ENCODE measurements at regions not wholly inside any gene's neighbourhood (a gene's known extent, or its start where the extent isn't known, plus 50 kb on each side); places are given as distances from the start of the nearest gene placed in this dataset.
"Not testable (repeated sequence)": the region's sequence is repeated elsewhere in the genome, so short reads cannot be mapped to it uniquely, and the experiment has no call there.

DNA sequence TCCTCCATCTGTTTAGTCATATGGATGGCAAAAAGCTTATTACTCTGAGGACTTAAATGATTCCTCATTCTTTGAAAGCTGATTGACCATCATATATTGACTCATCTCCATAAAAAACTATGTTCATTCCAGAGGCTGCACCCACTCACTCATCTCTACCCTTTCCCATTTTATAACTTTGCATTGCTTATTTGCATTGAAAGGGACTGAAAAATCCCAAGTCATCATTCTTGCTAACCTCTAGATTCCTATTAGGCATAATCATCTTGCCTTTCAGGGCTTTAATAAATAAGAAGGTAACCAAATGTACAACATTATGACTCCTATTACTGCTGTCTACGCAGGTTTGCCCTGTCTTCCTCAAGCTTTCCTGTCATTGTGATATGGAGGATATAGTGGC, 1180.3 kb upstream of the B3GALT2 start:
- ATAC-seq (ENCODE audit: low read depth) (no peak), DNase-seq (no peak)
- no peaks in the 10 kb centered on the region for H3K36me3 Mint-ChIP-seq (ENCODE audit: low read depth)
- H3K4me3 Mint-ChIP-seq = no peak overlapping the region
- no peaks in the 10 kb centered on the region for H3K27me3 Mint-ChIP-seq
- no peaks in the 10 kb centered on the region for H3K4me1 Mint-ChIP-seq
- CTCF ChIA-PET = no interaction called here
- TF ChIP-seq CTCF (IDR thresholded peaks at IDR 0.05) = no peak
- no peaks in the 10 kb centered on the region for H3K9me3 Mint-ChIP-seq
- intact Hi-C loops (cut with micrococcal nuclease) = no loop called here
- no peak overlapping the region for H3K27ac Mint-ChIP-seq
- POLR2A ChIA-PET = no interaction called here

- TF ChIP-seq CTCF (IDR thresholded peaks at IDR 0.05) = no peak
- Mint-ChIP-seq H3K36me3 (ENCODE audit: low read depth) (no peaks in the 10 kb centered on the region), H3K27ac (no peak overlapping the region), H3K4me3 (no peak overlapping the region), H3K9me3 (no peaks in the 10 kb centered on the region), H3K27me3 (no peaks in the 10 kb centered on the region), H3K4me1 (no peaks in the 10 kb centered on the region)
- intact Hi-C loops (cut with micrococcal nuclease) = no loop called here
- CTCF ChIA-PET = no interaction called here
- ATAC-seq (ENCODE audit: low read depth) (no peak), DNase-seq (no peak)
- POLR2A ChIA-PET = no interaction called here
Observed at GRCh38 chr1:194362327-194362726, 1175.9 kb upstream of the B3GALT2 start.

DNA sequence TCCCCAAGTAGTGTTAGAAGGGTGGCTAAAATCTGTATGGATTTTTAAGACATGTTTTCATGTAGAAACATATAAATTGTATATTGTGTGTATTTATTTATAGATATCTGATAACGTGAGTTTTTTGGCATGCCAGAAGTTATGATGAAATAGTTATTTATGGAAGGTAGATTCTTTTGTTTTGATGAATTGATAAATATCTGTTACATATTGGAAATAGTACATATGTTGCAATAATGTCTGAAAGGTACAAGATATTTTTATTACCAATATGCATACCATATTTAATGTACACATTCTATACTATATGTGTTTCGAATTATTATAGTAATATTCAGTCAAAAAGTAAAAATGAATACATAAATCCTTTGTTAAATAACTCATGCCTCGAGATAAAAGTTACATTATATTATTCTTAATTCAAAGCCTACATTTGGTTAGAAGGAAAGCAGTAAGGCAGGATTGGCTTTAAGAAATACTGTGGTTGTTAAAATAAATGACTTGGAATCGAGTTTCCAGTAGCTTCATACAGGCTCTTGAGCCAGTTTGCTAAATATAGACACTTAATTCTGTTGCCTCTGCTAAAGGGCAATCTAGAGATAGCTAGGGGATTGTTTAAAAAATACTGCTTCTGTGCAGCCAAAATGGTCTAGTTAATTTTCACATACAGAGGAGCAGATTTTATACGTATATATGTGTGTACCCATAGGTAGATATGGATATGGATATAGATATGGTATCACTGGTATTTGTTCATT, 1175.1 kb upstream of the B3GALT2 start:
- H3K36me3 Mint-ChIP-seq (ENCODE audit: low read depth) = no peaks in the 10 kb centered on the region
- intact Hi-C loops (cut with micrococcal nuclease) = no loop called here
- DNase-seq = no peak
- no peak for TF ChIP-seq CTCF (IDR thresholded peaks at IDR 0.05)
- no peak for ATAC-seq (ENCODE audit: low read depth)
- H3K9me3 Mint-ChIP-seq = no peaks in the 10 kb centered on the region
- H3K4me3 Mint-ChIP-seq = no peak overlapping the region
- POLR2A ChIA-PET = no interaction called here
- H3K4me1 Mint-ChIP-seq = no peaks in the 10 kb centered on the region
- no peak overlapping the region for H3K27ac Mint-ChIP-seq
- H3K27me3 Mint-ChIP-seq = no peaks in the 10 kb centered on the region
- CTCF ChIA-PET = no interaction called here

DNA sequence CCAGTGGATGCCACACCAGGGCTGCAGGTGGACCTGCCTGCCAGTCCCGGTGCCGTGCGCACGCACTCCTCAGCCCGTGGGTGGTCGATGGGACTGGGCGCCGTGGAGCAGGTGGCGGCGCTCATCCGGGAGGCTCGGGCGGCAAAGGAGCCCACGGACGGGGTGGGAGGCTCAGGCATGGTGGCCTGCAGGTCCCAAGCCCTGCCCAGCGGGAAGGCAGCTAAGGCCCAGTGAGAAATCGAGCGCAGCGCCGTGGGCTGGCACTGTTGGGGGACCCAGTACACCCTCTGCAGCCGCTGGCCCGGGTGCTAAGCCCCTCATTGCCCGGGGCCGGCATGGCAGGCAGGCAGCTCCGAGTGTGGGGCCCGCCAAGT, 1171.8 kb upstream of the B3GALT2 start:
- DNase-seq (no peak), ATAC-seq (ENCODE audit: low read depth) (no peak)
- Mint-ChIP-seq H3K4me3 (no peak overlapping the region), H3K27me3 (no peaks in the 10 kb centered on the region), H3K36me3 (ENCODE audit: low read depth) (no peaks in the 10 kb centered on the region), H3K27ac (no peak overlapping the region), H3K4me1 (no peaks in the 10 kb centered on the region), H3K9me3 (no peaks in the 10 kb centered on the region)
- POLR2A ChIA-PET = no interaction called here
- intact Hi-C loops (cut with micrococcal nuclease) = no loop called here
- CTCF ChIA-PET = no interaction called here
- TF ChIP-seq CTCF (IDR thresholded peaks at IDR 0.05) = no peak

DNA sequence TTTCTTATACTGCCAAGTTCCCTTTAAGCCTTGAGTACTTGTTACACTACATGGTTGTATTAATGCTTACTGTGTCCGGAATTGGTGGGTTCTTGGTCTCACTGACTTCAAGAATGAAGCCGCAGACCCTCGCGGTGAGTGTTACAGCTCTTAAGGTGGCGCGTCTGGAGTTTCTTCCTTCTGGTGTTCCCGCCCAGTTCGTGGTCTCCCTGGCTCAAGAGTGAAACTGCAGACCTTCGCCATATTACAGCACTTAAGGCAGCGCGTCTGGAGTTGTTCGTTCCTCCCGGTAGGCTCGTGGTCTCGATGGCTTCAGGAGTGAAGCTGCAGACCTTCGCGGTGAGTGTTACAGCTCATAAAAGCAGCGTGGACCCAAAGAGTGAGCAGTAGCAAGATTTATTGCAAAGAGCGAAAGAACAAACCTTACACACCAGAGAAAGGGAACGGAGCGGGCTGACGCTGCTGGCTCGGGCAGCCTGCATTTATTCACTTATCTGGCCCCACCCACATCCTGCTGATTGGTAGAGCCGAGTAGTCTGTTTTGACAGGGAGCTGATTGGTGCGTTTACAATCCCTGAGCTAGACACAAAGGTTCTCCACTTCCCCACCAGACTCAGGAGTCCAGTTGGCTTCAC, 1171.3 kb upstream of the B3GALT2 start:
- intact Hi-C loops (cut with micrococcal nuclease); POLR2A ChIA-PET; H3K36me3 Mint-ChIP-seq (ENCODE audit: low read depth); H3K4me3 Mint-ChIP-seq; CTCF ChIA-PET; DNase-seq; H3K27ac Mint-ChIP-seq; H3K9me3 Mint-ChIP-seq; H3K4me1 Mint-ChIP-seq; ATAC-seq (ENCODE audit: low read depth); H3K27me3 Mint-ChIP-seq: not testable (repeated sequence)
